ENCODE measurements at regions not wholly inside any gene's neighbourhood (a gene's known extent, or its start where the extent isn't known, plus 50 kb on each side); places are given as distances from the start of the nearest gene placed in this dataset.
"Not testable (repeated sequence)": the region's sequence is repeated elsewhere in the genome, so short reads cannot be mapped to it uniquely, and the experiment has no call there.

GRCh38 chrX:82723806-82724205, 784.3 kb upstream of the POU3F4 start:
- Mint-ChIP-seq H3K27ac (no peak overlapping the region), H3K36me3 (no peaks in the 10 kb centered on the region), H3K4me3 (no peak overlapping the region), H3K9me3 (peaks cover 0 to 9% (median 3%) of the 10 kb centered on the region in 7 donors), H3K4me1 (no peaks in the 10 kb centered on the region), H3K27me3 (ENCODE audit: low read depth in 3 of 3) (peaks cover 0 to 2% (median 2%) of the 10 kb centered on the region in 3 donors)
- no peaks in the 10 kb centered on the region for H4K20me1 ChIP-seq (ENCODE audit: insufficient read depth, low read length)
- no peak for TF ChIP-seq CTCF (IDR thresholded peaks at IDR 0.05)
- no peaks in the 10 kb centered on the region for H3K4me1 ChIP-seq (ENCODE audit: control insufficient read depth in 1 of 2, insufficient read depth in 2 of 2, low read length in 2 of 2)
- WGBS (ENCODE audit: insufficient coverage), result no CpG with 5 or more reads among the region's 1 CpG
- H3K9ac ChIP-seq (ENCODE audit: insufficient read depth, low read length, poor library complexity, severe bottlenecking), result no peak overlapping the region
- no peaks in the 10 kb centered on the region for H3K79me2 ChIP-seq (ENCODE audit: insufficient read depth, low read length)
- no peaks in the 10 kb centered on the region for H3K27me3 ChIP-seq (ENCODE audit: control insufficient read depth in 2 of 2, insufficient read depth in 2 of 2, low read length in 2 of 2)
- intact Hi-C loops (cut with micrococcal nuclease), result no loop called here
- H3K4me3 ChIP-seq (replicated peaks in 1 of 3; ENCODE audit: low read depth in 2 of 3, low read length in 3 of 3), result no peak overlapping the region
- no peak overlapping the region for H3K4me2 ChIP-seq (replicated peaks; ENCODE audit: extremely low read depth, low read length, poor library complexity, severe bottlenecking)
- no peaks in the 10 kb centered on the region for H3K36me3 ChIP-seq (replicated peaks in 1 of 2; ENCODE audit: control insufficient read depth in 1 of 2, insufficient read depth in 2 of 2, low read length in 2 of 2)
- DNase-seq, result no peak
- H3K9me3 ChIP-seq (replicated peaks in 1 of 2; ENCODE audit: control insufficient read depth in 1 of 2, insufficient read depth in 1 of 2, low read length in 2 of 2), result no peaks in the 10 kb centered on the region
- H3K27ac ChIP-seq (ENCODE audit: low read depth in 1 of 2, low read length in 2 of 2), result no peak overlapping the region
- no peak overlapping the region for H2AFZ ChIP-seq (ENCODE audit: insufficient read depth, low read depth, low read length, poor library complexity, severe bottlenecking)

GRCh38 chrX:82727436-82727835, 780.7 kb upstream of the POU3F4 start:
- WGBS (ENCODE audit: insufficient coverage), result no CpG with 5 or more reads among the region's 6 CpGs
- H2AFZ ChIP-seq (ENCODE audit: insufficient read depth, low read depth, low read length, poor library complexity, severe bottlenecking); H3K79me2 ChIP-seq (ENCODE audit: insufficient read depth, low read length); H3K4me3 Mint-ChIP-seq; H3K9me3 Mint-ChIP-seq; H3K4me2 ChIP-seq (replicated peaks; ENCODE audit: extremely low read depth, low read length, poor library complexity, severe bottlenecking); intact Hi-C loops (cut with micrococcal nuclease); H3K27me3 ChIP-seq (ENCODE audit: control insufficient read depth in 2 of 2, insufficient read depth in 2 of 2, low read length in 2 of 2); H3K9ac ChIP-seq (ENCODE audit: insufficient read depth, low read length, poor library complexity, severe bottlenecking); H3K27ac ChIP-seq (ENCODE audit: low read depth in 1 of 2, low read length in 2 of 2); H3K4me1 Mint-ChIP-seq; H3K4me3 ChIP-seq (replicated peaks in 1 of 3; ENCODE audit: low read depth in 2 of 3, low read length in 3 of 3); H3K36me3 Mint-ChIP-seq; H4K20me1 ChIP-seq (ENCODE audit: insufficient read depth, low read length); H3K4me1 ChIP-seq (ENCODE audit: control insufficient read depth in 1 of 2, insufficient read depth in 2 of 2, low read length in 2 of 2); H3K9me3 ChIP-seq (replicated peaks in 1 of 2; ENCODE audit: control insufficient read depth in 1 of 2, insufficient read depth in 1 of 2, low read length in 2 of 2); H3K27ac Mint-ChIP-seq; H3K36me3 ChIP-seq (replicated peaks in 1 of 2; ENCODE audit: control insufficient read depth in 1 of 2, insufficient read depth in 2 of 2, low read length in 2 of 2); H3K27me3 Mint-ChIP-seq (ENCODE audit: low read depth in 3 of 3); DNase-seq: not testable (repeated sequence)
